Upper lobe of right lung (tissue), 1 donor: ENCODE measurements at regions not wholly inside any gene's neighbourhood (a gene's known extent, or its start where the extent isn't known, plus 50 kb on each side); places are given as distances from the start of the nearest gene placed in this dataset.

Experiments used
- ATAC-seq: fragments of 200-7000 bp; cut with Tn5 transposase; one replicate; pipeline ENCODE4 v1.9.1; 2020; ENCODE audit warnings: mild to moderate bottlenecking, moderate library complexity
- DNase-seq: peaks from one replicate; pipeline ENCODE4 v3.0.0-alpha.2; 2020
- H3K27ac ChIP-seq: fragments of 200-600 bp; one replicate; pipeline ENCODE4 v1.8.0; 2022
- H3K27me3 ChIP-seq: fragments of 200-600 bp; one replicate; pipeline ENCODE4 v1.8.0; 2022; ENCODE audit warnings: mild to moderate bottlenecking
- H3K36me3 ChIP-seq: fragments of 200-600 bp; one replicate; pipeline ENCODE4 v1.8.0; 2022
- H3K4me1 ChIP-seq: fragments of 200-600 bp; one replicate; pipeline ENCODE4 v1.8.0; 2022
- H3K4me3 ChIP-seq: fragments of 200-600 bp; one replicate; pipeline ENCODE4 v1.8.0; 2022; ENCODE audit warnings: mild to moderate bottlenecking
- H3K9me3 ChIP-seq: fragments of 200-600 bp; one replicate; pipeline ENCODE4 v1.8.0; 2022
- CTCF ChIP-seq: fragments of 200-600 bp; IDR thresholded peaks from one replicate; pipeline ENCODE4 v1.8.0; 2022; ENCODE audit warnings: antibody characterized with exemption
- intact Hi-C: fragments of 100-400 bp; cut with DNase I; formaldehyde crosslinking; loops from one replicate; pipeline ENCODE4 v1.11.0; 2022
- donor health status: DM: no; HTN: yes; CAD: no; lungs with severe emphysema.

- Histone ChIP-seq H3K27me3 (no peaks in the 10 kb centered on the region), H3K27ac (no peak overlapping the region), H3K4me1 (no peaks in the 10 kb centered on the region), H3K4me3 (no peak overlapping the region), H3K36me3 (no peaks in the 10 kb centered on the region), H3K9me3 (no peaks in the 10 kb centered on the region)
- DNase-seq: no peak
- intact Hi-C loops: no loop called here
- ATAC-seq: no peak
- no peak for TF ChIP-seq CTCF
Observed at GRCh38 chr4:62640296-62640695, 1440.2 kb downstream of the ADGRL3 start.

DNA sequence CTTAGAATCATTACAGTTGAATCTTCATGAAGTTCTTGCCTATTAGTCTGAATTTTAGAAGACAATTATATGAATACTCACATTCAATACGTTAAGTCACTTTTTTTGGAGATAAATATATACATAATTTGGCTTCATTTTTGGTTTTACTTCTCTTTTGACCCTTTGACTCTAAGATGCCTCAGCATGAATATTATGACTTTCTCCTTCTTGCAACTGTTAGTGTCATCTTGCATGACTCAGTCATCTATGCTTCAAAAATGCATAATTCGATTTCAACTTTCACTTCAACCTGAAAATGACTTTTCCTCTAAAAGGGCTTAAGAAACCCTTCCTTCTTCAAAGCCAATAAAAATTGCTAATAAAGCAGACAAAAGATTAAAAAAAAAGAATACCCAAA, 1427.5 kb downstream of the ADGRL3 start:
- Histone ChIP-seq H3K27me3 (no peaks in the 10 kb centered on the region), H3K4me1 (no peaks in the 10 kb centered on the region), H3K9me3 (no peaks in the 10 kb centered on the region), H3K27ac (no peak overlapping the region), H3K4me3 (no peak overlapping the region), H3K36me3 (no peaks in the 10 kb centered on the region)
- no peak for DNase-seq
- intact Hi-C loops: no loop called here
- TF ChIP-seq CTCF: no peak
- ATAC-seq: no peak

DNA sequence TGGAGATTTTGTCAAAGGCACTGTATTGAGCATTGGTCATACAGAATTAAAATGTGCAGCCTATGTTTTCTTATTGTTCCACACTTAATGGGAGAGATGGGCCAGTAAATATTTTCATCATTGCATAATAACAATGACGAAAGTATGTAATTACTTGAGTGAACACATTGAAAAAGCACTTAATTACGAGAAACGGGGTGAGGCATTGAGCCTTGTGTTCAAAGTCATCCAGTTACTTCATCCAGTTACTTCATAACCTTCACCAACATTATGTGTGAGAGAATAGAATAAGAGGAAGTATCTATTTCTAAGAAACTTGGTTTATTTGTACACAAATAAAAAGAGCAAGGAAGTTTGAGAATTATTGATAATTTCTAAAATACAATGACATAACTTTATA, 1427.0 kb downstream of the ADGRL3 start:
- Histone ChIP-seq H3K4me1 (no peaks in the 10 kb centered on the region), H3K27ac (no peak overlapping the region), H3K9me3 (no peaks in the 10 kb centered on the region), H3K4me3 (no peak overlapping the region), H3K36me3 (no peaks in the 10 kb centered on the region), H3K27me3 (no peaks in the 10 kb centered on the region)
- no peak for TF ChIP-seq CTCF
- intact Hi-C loops: no loop called here
- ATAC-seq (no peak), DNase-seq (no peak)

DNA sequence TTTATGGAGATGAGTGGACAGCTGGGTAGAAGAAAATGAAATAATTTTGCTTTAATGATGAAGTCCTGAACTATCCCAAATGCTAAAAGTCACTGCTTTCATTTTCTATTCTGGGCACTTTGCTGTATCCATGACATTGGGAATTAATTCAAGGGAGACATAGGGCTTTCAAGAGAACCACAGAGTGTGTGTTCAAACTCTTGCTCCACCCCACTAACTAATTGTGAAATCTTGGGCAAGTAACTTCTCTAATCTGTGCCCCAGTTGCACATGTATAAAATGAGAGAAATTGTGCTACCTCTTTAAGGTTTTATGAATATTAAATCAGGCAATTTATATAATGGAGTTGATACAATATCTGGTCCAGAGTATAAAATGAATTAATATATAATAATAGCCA, 1422.0 kb downstream of the ADGRL3 start:
- intact Hi-C loops: no loop called here
- peak; percentile 59 for ATAC-seq
- no peak for TF ChIP-seq CTCF

DNA sequence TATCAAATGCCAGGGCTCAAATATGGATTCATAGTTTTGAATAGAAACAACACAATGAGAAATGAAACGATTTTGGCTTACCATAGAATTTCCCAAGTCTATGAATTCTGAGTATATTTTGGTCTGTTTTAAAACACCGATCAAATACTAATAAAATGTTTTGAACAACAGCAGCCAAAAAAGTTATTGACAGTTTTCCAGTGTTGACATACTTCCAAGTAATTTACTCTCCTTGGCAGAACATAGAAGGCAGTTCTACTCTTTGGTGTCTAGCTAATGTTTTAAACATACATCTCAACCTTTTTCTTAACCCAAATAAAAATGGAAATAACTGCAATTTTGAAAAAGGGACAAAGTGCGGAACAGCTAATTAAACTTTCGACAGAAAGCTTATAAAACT, 1419.8 kb downstream of the ADGRL3 start:
- no peaks in the 10 kb centered on the region for H3K36me3 ChIP-seq
- DNase-seq: no peak
- TF ChIP-seq CTCF: no peak
- H3K27ac ChIP-seq: no peak overlapping the region
- H3K27me3 ChIP-seq: no peaks in the 10 kb centered on the region
- intact Hi-C loops: no loop called here
- no peaks in the 10 kb centered on the region for H3K9me3 ChIP-seq
- H3K4me3 ChIP-seq: no peak overlapping the region
- H3K4me1 ChIP-seq: no peaks in the 10 kb centered on the region
- no peak for ATAC-seq

More for the DNA sequence above, 1422.0 kb downstream of the ADGRL3 start:
- Histone ChIP-seq H3K4me3 (no peak overlapping the region), H3K27ac (no peak overlapping the region), H3K36me3 (no peaks in the 10 kb centered on the region), H3K27me3 (no peaks in the 10 kb centered on the region), H3K9me3 (no peaks in the 10 kb centered on the region), H3K4me1 (no peaks in the 10 kb centered on the region)
- no peak for DNase-seq

DNA sequence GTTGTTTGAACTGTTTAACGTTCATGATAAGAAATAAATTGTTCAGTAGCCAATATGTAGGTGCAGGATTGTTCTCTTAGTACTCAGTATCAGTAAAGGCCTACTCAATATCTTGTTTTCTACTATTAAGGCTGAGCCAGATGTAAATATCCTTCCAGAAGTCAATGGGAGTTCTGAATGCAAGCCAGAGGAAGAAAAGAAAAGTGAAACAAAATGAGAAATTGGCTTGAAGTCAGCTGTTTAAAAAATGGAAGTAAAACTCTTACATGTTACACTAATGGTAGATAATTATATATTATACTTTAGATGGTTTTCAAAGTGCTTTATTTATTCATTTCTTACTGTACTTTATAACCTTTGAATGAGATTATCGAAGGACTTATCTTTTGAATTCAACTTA, 1417.9 kb downstream of the ADGRL3 start:
- TF ChIP-seq CTCF: no peak
- Histone ChIP-seq H3K4me3 (no peak overlapping the region), H3K27ac (no peak overlapping the region), H3K9me3 (no peaks in the 10 kb centered on the region), H3K36me3 (no peaks in the 10 kb centered on the region), H3K27me3 (no peaks in the 10 kb centered on the region), H3K4me1 (no peaks in the 10 kb centered on the region)
- intact Hi-C loops: no loop called here
- DNase-seq (no peak), ATAC-seq (no peak)
